GM23248 (cell line): ENCODE measurements at regions not wholly inside any gene's neighbourhood (a gene's known extent, or its start where the extent isn't known, plus 50 kb on each side); places are given as distances from the start of the nearest gene placed in this dataset.

ENCODE experiments used
- DNase-seq: peaks from one replicate; pipeline ENCODE4 v3.0.0-alpha.2; 2015
- H2AFZ ChIP-seq: fragments of 200-600 bp; sonication (generic); 2 replicates; pipeline ENCODE4 v1.6.1; 2016; ENCODE audit warnings: antibody characterized with exemption
- H3F3A ChIP-seq: fragments of 200-600 bp; sonication (generic); 2 replicates; pipeline ENCODE4 v1.6.1; 2016; ENCODE audit warnings: mild to moderate bottlenecking, antibody characterized with exemption, mixed run types; ENCODE audit not compliant: insufficient read depth
- H3K27ac ChIP-seq: fragments of 200-600 bp; sonication (generic); 2 replicates; pipeline ENCODE4 v1.5.1; 2016; ENCODE audit warnings: mild to moderate bottlenecking
- H3K27me3 ChIP-seq: fragments of 200-600 bp; sonication (generic); replicated peaks from 2 replicates; pipeline ENCODE4 v1.6.1; 2016; ENCODE audit warnings: mild to moderate bottlenecking; ENCODE audit not compliant: insufficient read depth
- H3K36me3 ChIP-seq: fragments of 200-600 bp; sonication (generic); 2 replicates; pipeline ENCODE4 v1.6.1; 2016; ENCODE audit warnings: low read depth, mild to moderate bottlenecking
- H3K4me1 ChIP-seq: fragments of 200-600 bp; sonication (generic); 2 replicates; pipeline ENCODE4 v1.6.1; 2016; ENCODE audit warnings: mild to moderate bottlenecking; ENCODE audit not compliant: insufficient read depth
- H3K4me2 ChIP-seq: fragments of 200-600 bp; sonication (generic); one replicate; pipeline ENCODE4 v1.6.1; 2016; ENCODE audit warnings: mild to moderate bottlenecking; ENCODE audit not compliant: unreplicated experiment
- H3K4me3 ChIP-seq: fragments of 200-600 bp; sonication (generic); 2 replicates; pipeline ENCODE4 v1.5.1; 2016; ENCODE audit warnings: mild to moderate bottlenecking
- H3K79me2 ChIP-seq: fragments of 200-600 bp; sonication (generic); 2 replicates; pipeline ENCODE4 v1.6.1; 2016; ENCODE audit warnings: mild to moderate bottlenecking; ENCODE audit not compliant: insufficient read depth
- H3K9ac ChIP-seq: fragments of 200-600 bp; sonication (generic); 2 replicates; pipeline ENCODE4 v1.6.1; 2016; ENCODE audit warnings: mild to moderate bottlenecking
- H3K9me2 ChIP-seq: fragments of 200-600 bp; sonication (generic); 2 replicates; pipeline ENCODE4 v1.6.1; 2016; ENCODE audit warnings: mixed run types, mild to moderate bottlenecking, moderate library complexity; ENCODE audit not compliant: insufficient read depth
- H3K9me3 ChIP-seq: fragments of 200-600 bp; sonication (generic); one replicate; pipeline ENCODE4 v1.6.1; 2017; ENCODE audit warnings: low read depth
- H4K20me1 ChIP-seq: fragments of 200-600 bp; sonication (generic); 2 replicates; pipeline ENCODE4 v1.6.0; 2016; ENCODE audit not compliant: insufficient read depth
- EZH2 ChIP-seq: fragments of 200-600 bp; sonication (generic); IDR thresholded peaks from 2 replicates; pipeline ENCODE4 v1.6.1; 2018; ENCODE audit warnings: antibody characterized with exemption, mild to moderate bottlenecking; ENCODE audit not compliant: insufficient read depth, poor library complexity, severe bottlenecking
- EZH2phosphoT487 ChIP-seq: fragments of 200-600 bp; sonication (generic); IDR thresholded peaks from 2 replicates; pipeline ENCODE4 v1.6.1; 2018; ENCODE audit warnings: antibody characterized with exemption, moderate library complexity, mild to moderate bottlenecking, low read depth; ENCODE audit not compliant: insufficient read depth
- WGBS, 2 experiments: methylation state at CpG; one replicate each; pipeline ENCODE4 v1.1.6; 2015 to 2017; ENCODE audit warnings: low lambda C conversion rate in 2 of 2, low coverage in 1 of 2; ENCODE audit errors: missing lambda C conversion rate in 2 of 2; 5-methylcytosine and 5-hydroxymethylcytosine counted together
- in situ Hi-C: fragments of 300-500 bp; cut with MboI; formaldehyde crosslinking; loops from 2 replicates; pipeline ENCODE4 v1.15.0; 2020

- no peak for DNase-seq
- Histone ChIP-seq H3F3A (no peaks in the 10 kb centered on the region), H3K27me3 (no peaks in the 10 kb centered on the region), H2AFZ (no peak overlapping the region), H3K9ac (no peak overlapping the region), H4K20me1 (no peaks in the 10 kb centered on the region), H3K4me2 (no peak overlapping the region), H3K4me3 (no peak overlapping the region), H3K36me3 (no peaks in the 10 kb centered on the region), H3K9me3 (no peaks in the 10 kb centered on the region), H3K9me2 (no peaks in the 10 kb centered on the region), H3K27ac (no peak overlapping the region), H3K4me1 (no peaks in the 10 kb centered on the region), H3K79me2 (no peaks in the 10 kb centered on the region)
- in situ Hi-C loops, result no loop called here
- WGBS, 2 experiments, result 84% methylated on average over 2 of the region's 2 CpGs
- TF ChIP-seq EZH2 (no peak), EZH2phosphoT487 (no peak)
Measured at GRCh38 chr13:33466262-33466661, 180.7 kb upstream of the STARD13 start.

GRCh38 chr13:33467556-33467955 is 182.0 kb upstream of the STARD13 start:
- WGBS, 2 experiments, result 78% methylated on average over 3 of the region's 3 CpGs
- Histone ChIP-seq H3K79me2 (no peaks in the 10 kb centered on the region), H3K4me1 (no peaks in the 10 kb centered on the region), H4K20me1 (no peaks in the 10 kb centered on the region), H2AFZ (no peak overlapping the region), H3K9me3 (no peaks in the 10 kb centered on the region), H3F3A (no peaks in the 10 kb centered on the region), H3K27ac (no peak overlapping the region), H3K36me3 (no peaks in the 10 kb centered on the region), H3K9ac (no peak overlapping the region), H3K4me2 (no peak overlapping the region), H3K27me3 (no peaks in the 10 kb centered on the region), H3K9me2 (no peaks in the 10 kb centered on the region), H3K4me3 (no peak overlapping the region)
- in situ Hi-C loops, result no loop called here
- no peak for TF ChIP-seq EZH2
- no peak for DNase-seq

- H3K27me3 ChIP-seq, result no peaks in the 10 kb centered on the region
- H3K79me2 ChIP-seq, result no peaks in the 10 kb centered on the region
- H3K9ac ChIP-seq, result no peak overlapping the region
- no peak for TF ChIP-seq EZH2phosphoT487
- TF ChIP-seq EZH2, result no peak
- H2AFZ ChIP-seq, result no peak overlapping the region
- H3K27ac ChIP-seq, result no peak overlapping the region
- no peak for DNase-seq
- no peak overlapping the region for H3K4me2 ChIP-seq
- H3K4me3 ChIP-seq, result no peak overlapping the region
- no peaks in the 10 kb centered on the region for H4K20me1 ChIP-seq
- H3K9me3 ChIP-seq, result no peaks in the 10 kb centered on the region
- H3K4me1 ChIP-seq, result no peaks in the 10 kb centered on the region
- no peaks in the 10 kb centered on the region for H3K36me3 ChIP-seq
- no peaks in the 10 kb centered on the region for H3F3A ChIP-seq
- H3K9me2 ChIP-seq, result no peaks in the 10 kb centered on the region
- in situ Hi-C loops, result no loop called here
Measured at GRCh38 chr13:33471204-33471603, 185.6 kb upstream of the STARD13 start.

- Histone ChIP-seq H3K79me2 (no peaks in the 10 kb centered on the region), H3K9me3 (no peaks in the 10 kb centered on the region), H3F3A (no peaks in the 10 kb centered on the region), H4K20me1 (no peaks in the 10 kb centered on the region), H3K4me2 (no peak overlapping the region), H3K27me3 (no peaks in the 10 kb centered on the region), H3K36me3 (no peaks in the 10 kb centered on the region), H3K27ac (no peak overlapping the region), H3K4me3 (no peak overlapping the region), H3K9me2 (no peaks in the 10 kb centered on the region), H2AFZ (no peak overlapping the region), H3K4me1 (no peaks in the 10 kb centered on the region), H3K9ac (no peak overlapping the region)
- WGBS, 2 experiments, result 90 to 97% methylated on average over 3 of the region's 3 CpGs
- in situ Hi-C loops, result no loop called here
- TF ChIP-seq EZH2, result no peak
- TF ChIP-seq EZH2phosphoT487, result no peak
- no peak for DNase-seq
Measured at GRCh38 chr13:33472446-33472845, 186.9 kb upstream of the STARD13 start.

- 74 to 76% methylated on average over 4 of the region's 4 CpGs for WGBS, 2 experiments
- in situ Hi-C loops, result no loop called here
Measured at GRCh38 chr13:33479105-33479504, 193.6 kb upstream of the STARD13 start.

More at GRCh38 chr13:33479105-33479504, 193.6 kb upstream of the STARD13 start:
- no peak for DNase-seq
- TF ChIP-seq EZH2 (no peak), EZH2phosphoT487 (no peak)
- H3K4me1 ChIP-seq, result peaks cover 22% of the 10 kb centered on the region
- peaks cover 7% of the 10 kb centered on the region; the same call in 1 of the 2 replicates for H3F3A ChIP-seq
- no peaks in the 10 kb centered on the region for H3K36me3 ChIP-seq
- H4K20me1 ChIP-seq, result no peaks in the 10 kb centered on the region
- no peak overlapping the region for H3K27ac ChIP-seq
- H3K9me3 ChIP-seq, result no peaks in the 10 kb centered on the region
- H3K79me2 ChIP-seq, result no peaks in the 10 kb centered on the region
- no peak overlapping the region for H3K4me3 ChIP-seq
- no peaks in the 10 kb centered on the region for H3K27me3 ChIP-seq
- H3K9ac ChIP-seq, result no peak overlapping the region
- no peak overlapping the region for H2AFZ ChIP-seq
- H3K4me2 ChIP-seq, result no peak overlapping the region
- no peaks in the 10 kb centered on the region for H3K9me2 ChIP-seq
